Stomach (tissue), 4 donors: ENCODE measurements at regions not wholly inside any gene's neighbourhood (a gene's known extent, or its start where the extent isn't known, plus 50 kb on each side); places are given as distances from the start of the nearest gene placed in this dataset.

Experiments used
- EP300 ChIP-seq: sonication (generic); formaldehyde crosslinking; IDR thresholded peaks from one replicate; pipeline ENCODE4 v1.6.1; 2017; ENCODE audit warnings: antibody characterized with exemption
- POLR2A ChIP-seq, 4 donors: fragments of 450-650 bp; IDR thresholded peaks; one replicate each; pipeline ENCODE4 v1.6.1; 2016; ENCODE audit warnings: antibody characterized with exemption in 4 of 4, control low read depth in 2 of 4, mild to moderate bottlenecking in 1 of 4, moderate library complexity in 1 of 4
- POLR2AphosphoS5 ChIP-seq, 3 donors: sonication (generic); formaldehyde crosslinking; IDR thresholded peaks; one replicate each; pipeline ENCODE4 v1.6.1; 2016; ENCODE audit warnings: antibody characterized with exemption in 3 of 3
- TF ChIP-seq, protein P1 (sequence below), 7 experiments: fragments of 450-650 bp in 4 of 7; fragments of 200-600 bp in 3 of 7; sonication (generic) in 3 of 7; IDR thresholded peaks; one replicate each; pipeline ENCODE4 v1.5.1; 2016 to 2019; ENCODE audit warnings: antibody characterized with exemption in 7 of 7, control low read depth in 2 of 7, mild to moderate bottlenecking in 1 of 7

DNA sequence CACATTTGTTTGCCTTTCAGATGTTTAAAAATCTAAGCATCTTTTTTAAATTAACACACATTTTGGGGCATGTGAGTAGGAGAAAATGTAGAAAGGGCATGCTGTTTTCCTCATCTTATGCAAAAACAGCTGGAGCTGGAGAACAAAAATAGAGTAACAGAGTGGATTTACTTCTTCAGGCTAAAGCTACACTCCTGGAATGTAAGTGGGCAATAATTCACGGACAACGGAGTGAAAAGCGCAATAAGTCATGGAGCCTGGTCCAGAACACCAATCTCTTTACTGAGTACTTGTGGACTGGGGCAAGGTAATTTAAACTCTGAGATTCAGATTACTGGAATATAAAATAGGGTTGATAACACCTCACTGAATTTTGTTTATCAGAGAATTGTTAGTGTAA, 1018.8 kb upstream of the HS3ST1 start:
- TF ChIP-seq, protein P1, sequence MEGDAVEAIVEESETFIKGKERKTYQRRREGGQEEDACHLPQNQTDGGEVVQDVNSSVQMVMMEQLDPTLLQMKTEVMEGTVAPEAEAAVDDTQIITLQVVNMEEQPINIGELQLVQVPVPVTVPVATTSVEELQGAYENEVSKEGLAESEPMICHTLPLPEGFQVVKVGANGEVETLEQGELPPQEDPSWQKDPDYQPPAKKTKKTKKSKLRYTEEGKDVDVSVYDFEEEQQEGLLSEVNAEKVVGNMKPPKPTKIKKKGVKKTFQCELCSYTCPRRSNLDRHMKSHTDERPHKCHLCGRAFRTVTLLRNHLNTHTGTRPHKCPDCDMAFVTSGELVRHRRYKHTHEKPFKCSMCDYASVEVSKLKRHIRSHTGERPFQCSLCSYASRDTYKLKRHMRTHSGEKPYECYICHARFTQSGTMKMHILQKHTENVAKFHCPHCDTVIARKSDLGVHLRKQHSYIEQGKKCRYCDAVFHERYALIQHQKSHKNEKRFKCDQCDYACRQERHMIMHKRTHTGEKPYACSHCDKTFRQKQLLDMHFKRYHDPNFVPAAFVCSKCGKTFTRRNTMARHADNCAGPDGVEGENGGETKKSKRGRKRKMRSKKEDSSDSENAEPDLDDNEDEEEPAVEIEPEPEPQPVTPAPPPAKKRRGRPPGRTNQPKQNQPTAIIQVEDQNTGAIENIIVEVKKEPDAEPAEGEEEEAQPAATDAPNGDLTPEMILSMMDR (IDR thresholded peaks at IDR 0.05) = no peak
- no peak for TF ChIP-seq POLR2A (IDR thresholded peaks at IDR 0.05)
- TF ChIP-seq POLR2AphosphoS5 (IDR thresholded peaks at IDR 0.05) = no peak
- no peak for TF ChIP-seq EP300
